NCI-H345 (cell line): ENCODE measurements at regions not wholly inside any gene's neighbourhood (a gene's known extent, or its start where the extent isn't known, plus 50 kb on each side); places are given as distances from the start of the nearest gene placed in this dataset.

Experiments
- DNase-seq: peaks from one replicate; lab custom pipeline; 2025; lab: John Stamatoyannopoulos, UW

GRCh38 chr7:12131122-12131521 is 80.0 kb upstream of the TMEM106B start:
- no peak for DNase-seq

GRCh38 chr7:12133865-12134264 is 77.2 kb upstream of the TMEM106B start:
- no peak for DNase-seq

- no peak for DNase-seq
Observed at GRCh38 chr7:12136523-12136922, 74.6 kb upstream of the TMEM106B start.

- no peak for DNase-seq
Observed at GRCh38 chr7:12137283-12137682, 73.8 kb upstream of the TMEM106B start.

- DNase-seq, result no peak
Observed at GRCh38 chr7:12138421-12138820, 72.7 kb upstream of the TMEM106B start.

GRCh38 chr7:12139416-12139815 is 71.7 kb upstream of the TMEM106B start:
- no peak for DNase-seq

GRCh38 chr7:12146813-12147212 is 64.3 kb upstream of the TMEM106B start:
- DNase-seq, result no peak

- no peak for DNase-seq
Observed at GRCh38 chr7:12152196-12152918, 58.7 kb upstream of the TMEM106B start.

- no peak for DNase-seq
Observed at GRCh38 chr7:12154119-12154518, 57.0 kb upstream of the TMEM106B start.

GRCh38 chr7:12157517-12157916 is 53.6 kb upstream of the TMEM106B start:
- no peak for DNase-seq

- no peak for DNase-seq
Observed at GRCh38 chr7:12158334-12159060, 52.6 kb upstream of the TMEM106B start.

- no peak for DNase-seq
Observed at GRCh38 chr7:12161146-12161545, 49.9 kb upstream of the TMEM106B start.
